ENCODE measurements at regions not wholly inside any gene's neighbourhood (a gene's known extent, or its start where the extent isn't known, plus 50 kb on each side); places are given as distances from the start of the nearest gene placed in this dataset.

- no peak overlapping the region for H3K27ac ChIP-seq
- no peak for DNase-seq
- FAIRE-seq: no peak
- intact Hi-C loops (cut with DNase I): no loop called here
- no peak for TF ChIP-seq CTCF (IDR thresholded peaks at IDR 0.05)
- H3K36me3 ChIP-seq: no peaks in the 10 kb centered on the region
- H3K4me1 ChIP-seq: no peaks in the 10 kb centered on the region
- H3K9me3 ChIP-seq: no peaks in the 10 kb centered on the region
- 70 to 85% methylated on average over 4 of the region's 4 CpGs for WGBS, 2 donors
- H3K4me3 ChIP-seq: no peak overlapping the region
- no peaks in the 10 kb centered on the region for H3K27me3 ChIP-seq
- no peak for ATAC-seq
Observed at GRCh38 chr6:18741741-18742140, 354.6 kb downstream of the RNF144B start.

- Histone ChIP-seq H3K27me3 (peaks cover 0 to 4% (median 0%) of the 10 kb centered on the region in 4 donors), H3K4me1 (no peaks in the 10 kb centered on the region), H3K9me3 (no peaks in the 10 kb centered on the region), H3K4me3 (no peak overlapping the region), H3K36me3 (no peaks in the 10 kb centered on the region), H3K27ac (no peak overlapping the region)
- FAIRE-seq (no peak), DNase-seq (no peak), ATAC-seq (no peak)
- intact Hi-C loops (cut with DNase I): no loop called here
- TF ChIP-seq CTCF (IDR thresholded peaks at IDR 0.05): no peak
- WGBS, 2 donors: 61 to 72% methylated on average over 2 of the region's 2 CpGs
Observed at GRCh38 chr6:18742406-18742805, 355.3 kb downstream of the RNF144B start.

GRCh38 chr6:18746727-18747126, 359.6 kb downstream of the RNF144B start:
- TF ChIP-seq CTCF (IDR thresholded peaks at IDR 0.05): no peak
- intact Hi-C loops (cut with DNase I): no loop called here
- Histone ChIP-seq H3K27me3 (peaks cover 0 to 4% (median 0%) of the 10 kb centered on the region in 4 donors), H3K4me3 (no peak overlapping the region), H3K27ac (no peak overlapping the region), H3K9me3 (no peaks in the 10 kb centered on the region), H3K36me3 (no peaks in the 10 kb centered on the region), H3K4me1 (peaks cover 0 to 3% (median 3%) of the 10 kb centered on the region in 3 donors)
- 76 to 81% methylated on average over 4 of the region's 4 CpGs for WGBS, 2 donors
- no peak for ATAC-seq
- no peak for DNase-seq
- no peak for FAIRE-seq

- no peak for ATAC-seq
- Histone ChIP-seq H3K36me3 (no peaks in the 10 kb centered on the region), H3K9me3 (no peaks in the 10 kb centered on the region), H3K4me3 (no peak overlapping the region), H3K27me3 (peaks cover 0 to 4% (median 0%) of the 10 kb centered on the region in 4 donors), H3K4me1 (peaks cover 0 to 3% (median 3%) of the 10 kb centered on the region in 3 donors), H3K27ac (no peak overlapping the region)
- 68 to 70% methylated on average over 6 of the region's 6 CpGs for WGBS, 2 donors
- intact Hi-C loops (cut with DNase I): no loop called here
- FAIRE-seq: no peak
- no peak for TF ChIP-seq CTCF (IDR thresholded peaks at IDR 0.05)
- peak in 1 of 6 donors; percentile 12 for DNase-seq
Observed at GRCh38 chr6:18748314-18748713, 361.2 kb downstream of the RNF144B start.

- no peak for TF ChIP-seq CTCF (IDR thresholded peaks at IDR 0.05)
- Histone ChIP-seq H3K27me3 (no peaks in the 10 kb centered on the region), H3K4me1 (peaks cover 0 to 3% (median 3%) of the 10 kb centered on the region in 3 donors), H3K27ac (no peak overlapping the region), H3K4me3 (no peak overlapping the region), H3K9me3 (no peaks in the 10 kb centered on the region), H3K36me3 (no peaks in the 10 kb centered on the region)
- intact Hi-C loops (cut with DNase I): no loop called here
- DNase-seq (no peak), ATAC-seq (no peak), FAIRE-seq (no peak)
- 60 to 77% methylated on average over 5 of the region's 5 CpGs for WGBS, 2 donors
Observed at GRCh38 chr6:18752278-18753068, 365.3 kb downstream of the RNF144B start.
